ENCODE measurements at regions not wholly inside any gene's neighbourhood (a gene's known extent, or its start where the extent isn't known, plus 50 kb on each side); places are given as distances from the start of the nearest gene placed in this dataset.

- TF ChIP-seq CTCF (IDR thresholded peaks at IDR 0.05; ENCODE audit: control extremely low read depth in 1 of 3, insufficient read depth in 1 of 3, low read depth in 1 of 3, low read length in 3 of 3) (no peak), PHF8 (conservative IDR thresholded peaks at IDR 0.05; ENCODE audit: low read depth, low read length) (no peak), TAF7 (optimal IDR thresholded peaks at IDR 0.05; ENCODE audit: borderline replicate concordance, low read depth, low read length) (no peak), ATF3 (IDR thresholded peaks at IDR 0.05; ENCODE audit: insufficient read depth, low read depth, low read length) (no peak), YY1 (IDR thresholded peaks at IDR 0.05; ENCODE audit: low read depth, low read length) (no peak), TEAD4 (IDR thresholded peaks at IDR 0.05; ENCODE audit: low read depth, low read length) (no peak), SIN3A (conservative IDR thresholded peaks at IDR 0.05 in 1 of 2, IDR thresholded peaks at IDR 0.05 in 1 of 2; ENCODE audit: low read depth in 1 of 2, low read length in 2 of 2) (no peak), POLR2A (IDR thresholded peaks at IDR 0.05; ENCODE audit: control extremely low read depth in 1 of 2, low read depth in 2 of 2, low read length in 2 of 2) (no peak), NANOG (IDR thresholded peaks at IDR 0.05; ENCODE audit: insufficient read depth, low read depth, low read length, poor library complexity, severe bottlenecking) (no peak)
Measured at GRCh38 chr5:61719124-61719523, 387.1 kb downstream of the ZSWIM6 start.
